HL-60/S4 (cell line): ENCODE measurements at regions not wholly inside any gene's neighbourhood (a gene's known extent, or its start where the extent isn't known, plus 50 kb on each side); places are given as distances from the start of the nearest gene placed in this dataset.

Source experiments
- in situ Hi-C: fragments of 300-500 bp; cut with MboI; formaldehyde crosslinking; loops from 2 replicates; pipeline ENCODE4 v1.14.3; 2022; ENCODE audit warnings: low sequenced_read_pairs

- in situ Hi-C loops = no loop called here
Measured at GRCh38 chr6:18752278-18753068, 365.3 kb downstream of the RNF144B start.

DNA sequence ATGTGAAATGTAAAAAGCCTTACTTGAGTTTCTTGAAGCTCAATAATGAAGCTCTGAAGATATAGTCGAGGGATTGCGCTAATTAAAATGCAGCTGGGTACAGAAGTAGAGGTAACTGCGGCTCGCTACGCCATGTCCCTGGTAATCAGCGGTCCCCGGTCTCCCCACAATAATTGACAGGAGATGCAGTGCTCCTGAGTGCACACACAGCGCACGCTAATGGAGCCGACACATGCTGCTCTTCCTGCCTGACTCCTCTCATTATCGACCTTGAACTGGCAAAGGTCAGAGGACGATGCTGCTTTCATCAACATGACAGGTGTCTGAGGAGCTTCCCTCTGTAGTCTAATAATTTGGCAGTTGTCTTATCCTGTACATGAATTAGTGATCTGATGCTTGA is 365.9 kb downstream of the RNF144B start:
- in situ Hi-C loops = no loop called here

DNA sequence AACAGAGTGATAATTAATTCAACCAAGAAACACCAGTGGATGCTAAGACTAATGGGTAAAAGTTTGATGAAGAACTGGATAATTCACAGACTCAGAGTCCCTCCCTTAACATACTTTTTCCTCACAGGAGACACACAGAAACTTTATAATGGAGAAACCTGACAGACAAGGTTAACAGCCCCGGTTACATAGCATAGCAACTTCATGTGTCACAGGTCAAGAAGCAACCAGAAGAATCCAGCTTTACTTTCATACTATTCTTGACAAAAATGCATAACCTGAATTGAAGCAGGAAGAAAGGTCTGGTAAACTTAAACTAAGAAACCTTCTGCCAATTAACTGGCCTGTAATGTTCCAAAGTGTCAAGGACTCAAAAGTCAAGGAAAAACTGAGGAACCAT is 375.9 kb downstream of the RNF144B start:
- in situ Hi-C loops = no loop called here

- in situ Hi-C loops = no loop called here
Measured at GRCh38 chr6:18784794-18785193, 397.6 kb downstream of the RNF144B start.

GRCh38 chr6:18785810-18786490 is 398.8 kb downstream of the RNF144B start:
- in situ Hi-C loops = no loop called here

DNA sequence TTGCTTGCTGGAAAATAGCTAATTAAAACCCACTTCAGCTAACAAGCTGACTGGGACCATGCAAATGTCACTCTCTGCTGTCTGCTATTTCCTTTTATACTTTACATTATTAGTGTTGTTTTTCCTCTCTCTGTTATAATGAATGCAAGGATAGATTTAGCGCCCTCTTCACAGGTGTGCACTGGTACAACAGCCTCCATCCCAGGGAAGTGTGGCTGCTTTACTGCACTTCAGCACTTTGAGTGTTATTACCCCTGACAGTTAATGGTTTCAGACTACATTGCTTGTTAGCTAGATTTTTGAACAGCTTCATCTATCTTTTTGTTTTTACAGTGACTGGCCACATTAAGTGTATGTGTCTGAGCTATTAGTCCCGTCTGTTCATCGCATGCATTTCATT is 405.7 kb downstream of the RNF144B start:
- in situ Hi-C loops = no loop called here

GRCh38 chr6:18795726-18796125 is 408.6 kb downstream of the RNF144B start:
- in situ Hi-C loops = no loop called here

DNA sequence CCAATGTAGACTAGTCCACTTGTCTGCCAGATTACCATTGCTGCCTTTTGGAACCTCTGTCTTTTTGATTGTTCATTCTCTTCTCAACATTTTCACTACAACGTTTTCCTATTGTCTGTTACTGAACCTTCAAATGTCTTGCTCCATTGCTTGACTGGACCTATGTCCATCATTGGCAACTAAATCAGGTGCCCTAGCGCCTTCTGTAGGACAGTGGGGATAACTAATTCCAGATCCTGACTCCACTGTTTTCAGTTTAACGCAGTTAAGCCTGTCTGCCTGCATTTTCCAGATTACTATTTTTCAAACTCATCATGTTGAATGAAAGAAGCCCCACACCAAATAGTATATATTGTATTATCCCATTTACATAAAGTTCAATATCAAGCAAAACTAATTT is 433.6 kb downstream of the RNF144B start:
- in situ Hi-C loops = no loop called here

DNA sequence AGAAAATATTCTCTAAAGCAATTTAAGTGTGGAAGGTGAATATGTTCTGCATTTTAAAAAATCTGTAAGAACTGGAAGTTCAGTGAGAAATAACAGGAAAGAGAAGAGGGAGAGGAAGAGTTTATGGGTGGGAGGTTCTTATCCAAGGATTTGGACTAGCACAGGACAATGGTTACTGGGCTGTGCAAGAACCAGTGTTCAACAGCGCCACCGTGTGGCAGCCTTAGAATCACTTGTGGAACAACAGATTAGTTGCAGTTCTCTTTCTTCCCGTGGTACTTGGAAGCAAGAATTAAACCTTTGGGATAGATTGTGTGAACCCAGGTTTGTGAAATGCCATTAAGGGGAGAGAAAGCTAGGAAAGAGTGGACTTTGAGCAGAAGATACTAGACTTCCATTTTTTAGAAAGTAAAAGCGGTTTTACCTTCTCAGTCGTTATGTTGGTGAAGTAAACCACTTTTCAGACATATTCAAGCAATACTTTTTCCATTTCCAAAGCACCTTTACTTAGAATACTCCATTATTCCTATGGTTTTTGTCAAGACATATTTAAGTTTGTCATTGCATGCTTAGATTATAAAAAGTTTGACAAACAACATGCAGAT is 436.7 kb downstream of the RNF144B start:
- in situ Hi-C loops = no loop called here

- in situ Hi-C loops = no loop called here
Measured at GRCh38 chr6:18829272-18829870, 442.2 kb downstream of the RNF144B start.

DNA sequence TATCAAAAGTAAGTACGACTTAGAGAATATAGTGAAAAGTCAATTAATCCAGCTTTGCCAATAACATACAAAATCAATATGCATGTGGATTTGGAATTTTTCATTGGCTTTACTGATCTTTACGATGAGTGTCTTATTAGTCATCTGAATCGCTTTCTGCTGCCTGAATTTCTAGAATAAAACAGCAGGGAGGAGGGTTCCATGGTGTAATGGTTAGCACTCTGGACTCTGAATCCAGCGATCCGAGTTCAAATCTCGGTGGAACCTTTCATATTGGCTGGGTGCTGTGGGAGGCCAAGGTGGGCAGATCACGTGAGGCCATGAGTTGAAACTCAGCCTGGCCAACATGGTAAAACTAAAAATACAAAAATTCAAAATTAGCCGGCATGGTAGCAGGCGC is 448.8 kb downstream of the RNF144B start:
- in situ Hi-C loops = no loop called here

GRCh38 chr6:18837013-18837412 is 449.9 kb downstream of the RNF144B start:
- in situ Hi-C loops = no loop called here

- in situ Hi-C loops = no loop called here
Measured at GRCh38 chr6:18842534-18842933, 455.4 kb downstream of the RNF144B start.

GRCh38 chr6:18845896-18846295 is 458.7 kb downstream of the RNF144B start:
- in situ Hi-C loops = no loop called here

GRCh38 chr6:18846327-18846726 is 459.2 kb downstream of the RNF144B start:
- in situ Hi-C loops = no loop called here

- in situ Hi-C loops = no loop called here
Measured at GRCh38 chr6:18861204-18861603, 474.1 kb downstream of the RNF144B start.

DNA sequence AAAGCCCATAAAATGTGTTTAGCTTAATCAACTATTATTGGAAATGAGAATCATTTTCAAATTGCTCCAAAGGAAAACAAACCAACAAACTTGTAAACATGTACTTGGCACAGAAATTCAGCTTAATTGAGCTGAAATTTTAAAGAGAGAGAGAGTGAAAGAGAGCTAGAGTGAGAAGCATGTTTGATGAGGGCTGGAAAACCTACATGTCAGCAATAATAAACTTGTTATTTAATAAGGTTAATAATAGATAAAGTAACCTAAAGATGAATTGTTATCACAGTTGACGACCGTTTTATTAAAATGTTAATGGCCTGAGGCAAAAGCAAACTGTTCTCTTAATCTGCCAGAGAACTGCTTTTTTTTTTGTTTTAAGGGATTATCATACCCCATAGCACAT is 496.1 kb downstream of the RNF144B start:
- in situ Hi-C loops = no loop called here

DNA sequence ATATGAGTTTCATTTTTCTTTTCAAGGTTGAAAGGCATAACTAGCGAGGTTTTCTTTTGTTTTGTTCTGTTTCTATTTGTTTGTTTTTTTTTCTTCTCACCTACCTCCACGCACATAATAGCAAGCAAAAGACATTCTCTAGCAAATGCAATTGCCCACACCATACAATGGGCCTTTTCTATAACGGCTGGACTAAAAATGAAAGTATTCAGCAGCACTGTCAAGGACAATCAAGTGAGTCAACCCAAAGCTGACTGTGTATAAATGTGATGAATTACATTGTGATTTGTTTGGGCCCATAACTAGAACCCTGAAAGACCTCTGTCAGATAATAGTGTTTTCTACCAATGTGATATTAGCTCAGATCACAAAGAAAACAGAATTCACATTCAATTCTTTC is 496.7 kb downstream of the RNF144B start:
- in situ Hi-C loops = no loop called here

DNA sequence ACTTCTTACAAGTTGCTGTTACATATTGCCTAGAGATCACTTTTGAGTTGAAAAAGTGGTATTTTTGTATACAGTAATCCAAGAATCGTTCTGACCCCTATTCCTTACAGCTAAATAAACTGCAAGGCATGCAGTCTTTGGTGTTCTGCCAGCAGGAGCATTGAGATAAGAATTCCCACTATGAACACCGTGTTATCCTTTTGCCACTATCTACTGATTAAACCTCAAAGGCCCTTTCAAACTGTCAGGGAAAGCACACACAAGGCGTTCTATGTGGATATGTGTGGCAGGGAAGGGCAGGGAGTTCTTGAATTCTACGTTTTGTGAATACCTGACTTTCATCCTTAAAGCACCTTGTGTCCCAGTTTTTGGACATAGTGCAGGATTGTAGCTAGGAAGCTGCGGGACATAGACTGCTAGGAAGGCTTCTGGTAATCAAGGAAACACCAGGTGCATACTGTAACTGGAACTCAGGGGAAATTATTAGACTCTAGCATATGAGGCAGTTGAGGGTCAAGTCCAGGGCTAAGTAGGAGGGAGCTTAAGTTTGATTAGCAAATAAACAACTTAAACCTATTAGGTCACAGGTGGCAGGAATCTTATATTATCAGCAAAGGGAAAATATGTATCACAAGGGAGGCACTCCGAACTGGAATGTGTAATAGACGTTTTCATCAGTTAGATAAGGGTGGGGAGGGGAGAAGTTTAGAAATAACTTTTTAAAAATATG is 506.6 kb downstream of the RNF144B start:
- in situ Hi-C loops = no loop called here

- in situ Hi-C loops = no loop called here
Measured at GRCh38 chr6:18897350-18897749, 510.2 kb downstream of the RNF144B start.

DNA sequence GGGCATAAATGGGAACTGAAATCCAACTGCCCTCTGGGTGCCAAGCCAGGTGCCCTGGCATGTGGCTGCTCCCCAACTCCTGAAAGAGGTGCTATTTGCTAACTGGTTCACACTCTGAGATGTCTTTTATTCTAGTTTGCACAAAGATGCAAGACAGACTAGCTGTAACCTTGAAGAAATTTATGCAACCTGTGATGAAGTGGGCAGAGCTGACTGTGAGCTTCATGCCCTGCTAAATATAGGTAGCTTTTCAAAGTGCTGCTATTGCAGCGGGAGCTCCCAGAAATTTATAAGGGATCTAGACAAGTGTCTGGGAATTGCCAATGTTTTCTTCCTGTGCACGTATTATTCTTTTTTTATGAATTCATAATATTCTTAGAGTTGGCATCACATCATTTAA is 517.5 kb downstream of the RNF144B start:
- in situ Hi-C loops = no loop called here
